ENCODE measurements at regions not wholly inside any gene's neighbourhood (a gene's known extent, or its start where the extent isn't known, plus 50 kb on each side); places are given as distances from the start of the nearest gene placed in this dataset.

- DNase-seq (ENCODE audit: low read depth in 2 of 2) = no peak
Observed at GRCh38 chr4:55175779-55176231, 50.4 kb upstream of the KDR start.

GRCh38 chr4:55176497-55176896 lies 51.1 kb upstream of the KDR start:
- no peak for DNase-seq (ENCODE audit: low read depth in 2 of 2)

- no peak for DNase-seq (ENCODE audit: low read depth in 2 of 2)
Observed at GRCh38 chr4:55177461-55177860, 52.1 kb upstream of the KDR start.

- DNase-seq (ENCODE audit: low read depth in 2 of 2) = no peak
Observed at GRCh38 chr4:55178226-55179005, 53.0 kb upstream of the KDR start.

GRCh38 chr4:55181010-55182005 lies 55.9 kb upstream of the KDR start:
- DNase-seq (ENCODE audit: low read depth in 2 of 2) = no peak

- no peak for DNase-seq (ENCODE audit: low read depth in 2 of 2)
Observed at GRCh38 chr4:55183926-55184599, 58.7 kb upstream of the KDR start.

GRCh38 chr4:55184600-55185523 lies 59.5 kb upstream of the KDR start:
- peak in 1 of 2 donors; percentile 6 for DNase-seq (ENCODE audit: low read depth in 2 of 2)

- no peak for DNase-seq (ENCODE audit: low read depth in 2 of 2)
Observed at GRCh38 chr4:55186123-55186522, 60.7 kb upstream of the KDR start.

- DNase-seq (ENCODE audit: low read depth in 2 of 2) = no peak
Observed at GRCh38 chr4:55186700-55187099, 61.3 kb upstream of the KDR start.

- no peak for DNase-seq (ENCODE audit: low read depth in 2 of 2)
Observed at GRCh38 chr4:55214172-55214571, 88.8 kb upstream of the KDR start.

- DNase-seq (ENCODE audit: low read depth in 2 of 2) = no peak
Observed at GRCh38 chr4:55215087-55215486, 89.7 kb upstream of the KDR start.

- no peak for DNase-seq (ENCODE audit: low read depth in 2 of 2)
Observed at GRCh38 chr4:55216863-55217635, 91.7 kb upstream of the KDR start.

GRCh38 chr4:55218041-55218440 lies 92.6 kb upstream of the KDR start:
- DNase-seq (ENCODE audit: low read depth in 2 of 2) = no peak

GRCh38 chr4:55237839-55238238 lies 108.2 kb upstream of the SRD5A3 start:
- no peak for DNase-seq (ENCODE audit: low read depth in 2 of 2)

- no peak for DNase-seq (ENCODE audit: low read depth in 2 of 2)
Observed at GRCh38 chr4:55238407-55238806, 107.6 kb upstream of the SRD5A3 start.

- no peak for DNase-seq (ENCODE audit: low read depth in 2 of 2)
Observed at GRCh38 chr4:55241461-55241860, 104.6 kb upstream of the SRD5A3 start.

- DNase-seq (ENCODE audit: low read depth in 2 of 2) = no peak
Observed at GRCh38 chr4:55242506-55242905, 103.5 kb upstream of the SRD5A3 start.

GRCh38 chr4:55247521-55247920 lies 98.5 kb upstream of the SRD5A3 start:
- no peak for DNase-seq (ENCODE audit: low read depth in 2 of 2)

GRCh38 chr4:55248756-55249155 lies 97.3 kb upstream of the SRD5A3 start:
- no peak for DNase-seq (ENCODE audit: low read depth in 2 of 2)

GRCh38 chr4:55249476-55249875 lies 96.6 kb upstream of the SRD5A3 start:
- no peak for DNase-seq (ENCODE audit: low read depth in 2 of 2)
